ENCODE measurements at regions not wholly inside any gene's neighbourhood (a gene's known extent, or its start where the extent isn't known, plus 50 kb on each side); places are given as distances from the start of the nearest gene placed in this dataset.
A peak's percentile ranks its signal among the peaks of the same experiment; 100 is the strongest.

GRCh38 chr14:42241101-42241500, 634.4 kb downstream of the LRFN5 start:
- DNase-seq = no peak

GRCh38 chr14:42229976-42230375, 623.3 kb downstream of the LRFN5 start:
- DNase-seq = no peak

GRCh38 chr14:42229294-42229693, 622.6 kb downstream of the LRFN5 start:
- no peak for DNase-seq

GRCh38 chr14:42228611-42229010, 621.9 kb downstream of the LRFN5 start:
- no peak for DNase-seq

GRCh38 chr14:42224053-42224888, 617.6 kb downstream of the LRFN5 start:
- peak; percentile 3 to 21 for DNase-seq

- DNase-seq = no peak
These were observed 616.3 kb downstream of the LRFN5 start for GRCh38 chr14:42222924-42223471.

GRCh38 chr14:42214981-42215491, 608.4 kb downstream of the LRFN5 start:
- DNase-seq = no peak

- DNase-seq = no peak
These were observed 594.3 kb downstream of the LRFN5 start for GRCh38 chr14:42200957-42201356.

- DNase-seq = no peak
These were observed 591.3 kb downstream of the LRFN5 start for GRCh38 chr14:42198010-42198409.

GRCh38 chr14:42192738-42193653, 586.3 kb downstream of the LRFN5 start:
- DNase-seq = no peak

- DNase-seq = no peak
These were observed 584.1 kb downstream of the LRFN5 start for GRCh38 chr14:42190744-42191143.

- DNase-seq = no peak
These were observed 581.2 kb downstream of the LRFN5 start for GRCh38 chr14:42187846-42188245.

GRCh38 chr14:42185718-42186117, 579.0 kb downstream of the LRFN5 start:
- no peak for DNase-seq

GRCh38 chr14:42174357-42174756, 567.7 kb downstream of the LRFN5 start:
- DNase-seq = no peak

GRCh38 chr14:42173206-42173605, 566.5 kb downstream of the LRFN5 start:
- no peak for DNase-seq

GRCh38 chr14:42172304-42172703, 565.6 kb downstream of the LRFN5 start:
- no peak for DNase-seq

- DNase-seq = no peak
These were observed 556.5 kb downstream of the LRFN5 start for GRCh38 chr14:42163136-42163535.

- no peak for DNase-seq
These were observed 552.5 kb downstream of the LRFN5 start for GRCh38 chr14:42159138-42159537.

GRCh38 chr14:42149609-42150261, 543.1 kb downstream of the LRFN5 start:
- no peak for DNase-seq

- DNase-seq = no peak
These were observed 539.1 kb downstream of the LRFN5 start for GRCh38 chr14:42145766-42146165.

- no peak for DNase-seq
These were observed 536.4 kb downstream of the LRFN5 start for GRCh38 chr14:42143114-42143513.

- no peak for DNase-seq
These were observed 534.7 kb downstream of the LRFN5 start for GRCh38 chr14:42141328-42141727.

- no peak for DNase-seq
These were observed 534.2 kb downstream of the LRFN5 start for GRCh38 chr14:42140831-42141279.
